SK-N-SH treated with all-trans-retinoic acid at 6 μM for 48 hours (cell line): ENCODE measurements at regions not wholly inside any gene's neighbourhood (a gene's known extent, or its start where the extent isn't known, plus 50 kb on each side); places are given as distances from the start of the nearest gene placed in this dataset.

Experiments
- ATAC-seq: fragments of 200-7000 bp; cut with Tn5 transposase; 3 replicates; pipeline ENCODE4 v1.9.1; 2020; ENCODE audit warnings: mild to moderate bottlenecking, moderate library complexity
- ARNTL ChIP-seq: fragments of 450-650 bp; formaldehyde crosslinking; IDR thresholded peaks from 2 replicates; pipeline ENCODE4 v1.5.0; 2020; ENCODE audit warnings: low read depth, mild to moderate bottlenecking, moderate library complexity, borderline replicate concordance
- BACH2 ChIP-seq: fragments of 250-450 bp; sonication (Bioruptor Pico); IDR thresholded peaks from 2 replicates; pipeline ENCODE4 v1.9.0; 2021; ENCODE audit warnings: mild to moderate bottlenecking, borderline replicate concordance
- CREB5 ChIP-seq: fragments of 250-450 bp; sonication (Bioruptor Pico); IDR thresholded peaks from 2 replicates; pipeline ENCODE4 v1.5.1; 2020; ENCODE audit warnings: low read depth, mild to moderate bottlenecking, moderate library complexity
- CSRNP3 ChIP-seq: fragments of 250-450 bp; sonication (Bioruptor Pico); IDR thresholded peaks from 2 replicates; pipeline ENCODE4 v1.5.1; 2021; ENCODE audit warnings: mild to moderate bottlenecking, moderate library complexity
- ESRRG ChIP-seq: fragments of 250-450 bp; sonication (Bioruptor Pico); IDR thresholded peaks from 2 replicates; pipeline ENCODE4 v1.6.1; 2021; ENCODE audit warnings: mild to moderate bottlenecking
- GLIS3 ChIP-seq: fragments of 250-450 bp; sonication (Bioruptor Pico); IDR thresholded peaks from 2 replicates; pipeline ENCODE4 v1.5.0; 2020; ENCODE audit warnings: mild to moderate bottlenecking, moderate library complexity
- POU6F1 ChIP-seq: fragments of 250-450 bp; sonication (Bioruptor Pico); IDR thresholded peaks from 2 replicates; pipeline ENCODE4 v1.8.0; 2021; ENCODE audit warnings: low read depth, mild to moderate bottlenecking, moderate library complexity, borderline replicate concordance
- PPARA ChIP-seq: fragments of 250-450 bp; sonication (Bioruptor Pico); IDR thresholded peaks from 2 replicates; pipeline ENCODE4 v1.5.0; 2020; ENCODE audit warnings: mild to moderate bottlenecking, borderline replicate concordance
- RARB ChIP-seq: fragments of 250-450 bp; sonication (Bioruptor Pico); IDR thresholded peaks from 2 replicates; pipeline ENCODE4 v1.8.0; 2021; ENCODE audit warnings: mild to moderate bottlenecking, moderate library complexity
- SNAI2 ChIP-seq: fragments of 250-450 bp; sonication (Bioruptor Pico); IDR thresholded peaks from 2 replicates; pipeline ENCODE4 v1.5.0; 2020; ENCODE audit warnings: mild to moderate bottlenecking, moderate library complexity
- TCF4 ChIP-seq: fragments of 250-450 bp; sonication (Bioruptor Pico); IDR thresholded peaks from 2 replicates; pipeline ENCODE4 v1.8.0; 2021; ENCODE audit warnings: mild to moderate bottlenecking, moderate library complexity, borderline replicate concordance
- TOX ChIP-seq: fragments of 250-450 bp; sonication (Bioruptor Pico); IDR thresholded peaks from 2 replicates; pipeline ENCODE4 v1.8.0; 2021; ENCODE audit warnings: mild to moderate bottlenecking, moderate library complexity, borderline replicate concordance
- ZC3H10 ChIP-seq: fragments of 250-450 bp; sonication (Bioruptor Pico); IDR thresholded peaks from 2 replicates; pipeline ENCODE4 v1.5.1; 2021; ENCODE audit warnings: mild to moderate bottlenecking, moderate library complexity
- ZFP3 ChIP-seq: fragments of 250-450 bp; sonication (Bioruptor Pico); IDR thresholded peaks from 2 replicates; pipeline ENCODE4 v1.5.0; 2020; ENCODE audit warnings: mild to moderate bottlenecking, moderate library complexity
- ZFP30 ChIP-seq: fragments of 450-650 bp; formaldehyde crosslinking; IDR thresholded peaks from 2 replicates; pipeline ENCODE4 v1.5.0; 2022; ENCODE audit warnings: mild to moderate bottlenecking, moderate library complexity
- ZNF565 ChIP-seq: fragments of 450-650 bp; formaldehyde crosslinking; conservative IDR thresholded peaks from 2 replicates; pipeline ENCODE4 v1.5.0; 2020; ENCODE audit warnings: low read depth, mild to moderate bottlenecking, moderate library complexity
- ZNF70 ChIP-seq: fragments of 450-650 bp; formaldehyde crosslinking; IDR thresholded peaks from 2 replicates; pipeline ENCODE4 v1.5.0; 2020; ENCODE audit warnings: mild to moderate bottlenecking, moderate library complexity
- TF ChIP-seq, protein P1 (sequence below): fragments of 250-450 bp; sonication (Bioruptor Pico); IDR thresholded peaks from 2 replicates; pipeline ENCODE4 v1.8.0; 2020; ENCODE audit warnings: mild to moderate bottlenecking, moderate library complexity, borderline replicate concordance

- TF ChIP-seq BACH2 (CRISPR knock-in tag) (no peak), SNAI2 (CRISPR knock-in tag) (no peak), ARNTL (CRISPR knock-in tag) (no peak), ZNF565 (CRISPR knock-in tag) (no peak)
- no peak for ATAC-seq
Observed at GRCh38 chr17:79539944-79540705, 70.7 kb downstream of the RBFOX3 start.

DNA sequence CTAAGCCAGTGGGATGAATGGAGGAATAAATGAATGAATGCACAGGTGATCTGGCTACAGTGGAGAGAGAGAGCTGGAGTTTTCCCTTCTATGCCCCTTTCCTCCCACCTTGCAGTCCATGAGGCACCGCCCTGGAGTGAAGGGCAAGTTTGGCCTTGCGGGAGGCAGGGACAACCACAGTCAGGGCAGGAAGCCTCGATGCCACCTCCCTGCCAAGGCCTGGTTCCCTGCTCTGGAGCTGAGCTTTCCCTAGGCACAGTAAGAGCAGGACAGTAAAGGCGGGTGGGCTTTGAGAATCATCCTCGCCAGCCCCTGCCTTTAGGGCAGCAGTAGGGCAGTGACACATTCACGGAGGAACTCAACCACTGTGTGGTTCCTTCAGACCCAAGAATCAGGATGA is 72.6 kb downstream of the RBFOX3 start:
- no peak for ATAC-seq
- TF ChIP-seq SNAI2 (CRISPR knock-in tag): no peak
- TF ChIP-seq, protein P1, sequence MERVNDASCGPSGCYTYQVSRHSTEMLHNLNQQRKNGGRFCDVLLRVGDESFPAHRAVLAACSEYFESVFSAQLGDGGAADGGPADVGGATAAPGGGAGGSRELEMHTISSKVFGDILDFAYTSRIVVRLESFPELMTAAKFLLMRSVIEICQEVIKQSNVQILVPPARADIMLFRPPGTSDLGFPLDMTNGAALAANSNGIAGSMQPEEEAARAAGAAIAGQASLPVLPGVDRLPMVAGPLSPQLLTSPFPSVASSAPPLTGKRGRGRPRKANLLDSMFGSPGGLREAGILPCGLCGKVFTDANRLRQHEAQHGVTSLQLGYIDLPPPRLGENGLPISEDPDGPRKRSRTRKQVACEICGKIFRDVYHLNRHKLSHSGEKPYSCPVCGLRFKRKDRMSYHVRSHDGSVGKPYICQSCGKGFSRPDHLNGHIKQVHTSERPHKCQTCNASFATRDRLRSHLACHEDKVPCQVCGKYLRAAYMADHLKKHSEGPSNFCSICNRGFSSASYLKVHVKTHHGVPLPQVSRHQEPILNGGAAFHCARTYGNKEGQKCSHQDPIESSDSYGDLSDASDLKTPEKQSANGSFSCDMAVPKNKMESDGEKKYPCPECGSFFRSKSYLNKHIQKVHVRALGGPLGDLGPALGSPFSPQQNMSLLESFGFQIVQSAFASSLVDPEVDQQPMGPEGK (CRISPR knock-in tag): no peak
- TF ChIP-seq ZC3H10 (CRISPR knock-in tag): no peak
- no peak for TF ChIP-seq CREB5 (CRISPR knock-in tag)
- TF ChIP-seq GLIS3 (CRISPR knock-in tag): no peak
- TF ChIP-seq PPARA (CRISPR knock-in tag): no peak
- TF ChIP-seq, all 23 proteins: peak for 0

DNA sequence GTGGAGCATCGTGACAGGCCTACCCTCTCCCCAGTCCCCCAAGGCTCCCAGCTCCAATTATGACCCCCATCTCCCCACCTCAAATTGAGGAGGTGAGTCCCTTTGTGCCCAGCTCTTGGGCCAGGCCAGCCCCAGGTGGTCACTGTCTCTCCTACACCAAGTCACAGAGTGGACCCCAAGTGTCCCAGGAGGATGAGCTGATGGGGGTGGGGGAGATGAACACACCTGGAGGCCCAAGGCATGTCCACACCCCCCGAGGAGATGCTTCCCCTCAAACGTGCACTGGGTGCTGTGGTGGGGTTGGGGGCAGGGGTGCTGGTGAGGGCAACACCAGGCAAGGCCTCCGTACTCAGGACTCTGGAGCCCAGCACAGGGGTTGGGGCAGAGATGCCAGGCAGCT is 73.2 kb downstream of the RBFOX3 start:
- no peak for ATAC-seq
- TF ChIP-seq ZC3H10 (CRISPR knock-in tag) (no peak), TCF4 (CRISPR knock-in tag) (no peak), ZNF565 (CRISPR knock-in tag) (no peak), ARNTL (CRISPR knock-in tag) (no peak), ESRRG (no peak), CREB5 (CRISPR knock-in tag) (no peak)

- ATAC-seq: no peak
- TF ChIP-seq RARB (CRISPR knock-in tag) (no peak), TCF4 (CRISPR knock-in tag) (no peak), POU6F1 (CRISPR knock-in tag) (no peak), TOX (no peak), ZNF565 (CRISPR knock-in tag) (no peak), CSRNP3 (CRISPR knock-in tag) (no peak), ZNF70 (CRISPR knock-in tag) (no peak), ZFP30 (CRISPR knock-in tag) (no peak), SNAI2 (CRISPR knock-in tag) (no peak), ZFP3 (CRISPR knock-in tag) (no peak), GLIS3 (CRISPR knock-in tag) (no peak)
- TF ChIP-seq, all 23 proteins: peak for 0
Observed at GRCh38 chr17:79537061-79537460, 73.8 kb downstream of the RBFOX3 start.
